Activated CD8-positive, alpha-beta memory T cell treated with anti-CD3 and anti-CD28 coated beads, Interleukin-2, amount 50 U/mL, for 1 hour (primary cell): ENCODE measurements at regions not wholly inside any gene's neighbourhood (a gene's known extent, or its start where the extent isn't known, plus 50 kb on each side); places are given as distances from the start of the nearest gene placed in this dataset.

Source experiments
- DNase-seq: peaks from one replicate; pipeline ENCODE4 v3.0.0-alpha.2; 2020; ENCODE audit errors: extremely low read depth

GRCh38 chr13:27367570-27367969 is 56.8 kb upstream of the GTF3A start:
- DNase-seq: no peak

- DNase-seq: no peak
These were observed 54.0 kb upstream of the GTF3A start for GRCh38 chr13:27370305-27370872.

GRCh38 chr13:27371932-27372331 is 52.5 kb upstream of the GTF3A start:
- DNase-seq: no peak

- no peak for DNase-seq
These were observed 51.5 kb upstream of the GTF3A start for GRCh38 chr13:27372896-27373295.

GRCh38 chr13:27374126-27374613 is 50.2 kb upstream of the GTF3A start:
- DNase-seq: no peak
